ENCODE measurements at regions not wholly inside any gene's neighbourhood (a gene's known extent, or its start where the extent isn't known, plus 50 kb on each side); places are given as distances from the start of the nearest gene placed in this dataset.

DNA sequence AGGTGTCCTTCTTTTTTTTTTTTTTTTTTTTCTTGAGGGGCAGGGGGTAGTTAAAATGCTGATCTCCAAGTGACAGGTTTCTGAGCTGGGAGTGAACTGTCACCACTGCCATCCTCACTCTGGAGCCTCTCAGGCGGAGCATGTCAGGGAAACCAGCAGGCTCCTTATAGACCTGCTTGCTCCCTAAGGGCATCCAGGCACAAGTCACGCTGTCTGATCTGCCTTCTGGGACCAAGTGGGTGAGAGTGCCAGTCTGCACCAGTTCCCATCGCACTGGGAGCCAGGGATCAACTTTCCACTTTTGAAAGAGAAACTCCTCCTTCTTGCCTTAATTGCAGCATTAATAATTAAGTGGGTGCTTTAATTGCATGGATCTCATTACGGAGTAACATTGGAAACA is 537.9 kb upstream of the CADM1 start (continued):
- TF ChIP-seq REST (IDR thresholded peaks at IDR 0.05; ENCODE audit: unreplicated experiment) (no peak), ZNF114 (CRISPR knock-in tag; IDR thresholded peaks at IDR 0.05) (no peak), JUNB (IDR thresholded peaks at IDR 0.05; ENCODE audit: unreplicated experiment) (no peak), EZH2 (IDR thresholded peaks at IDR 0.05; ENCODE audit: low read depth, unreplicated experiment) (no peak), CREB1 (CRISPR knock-in tag; IDR thresholded peaks at IDR 0.05; ENCODE audit: low read depth) (no peak)
- TF ChIP-seq, protein P1, sequence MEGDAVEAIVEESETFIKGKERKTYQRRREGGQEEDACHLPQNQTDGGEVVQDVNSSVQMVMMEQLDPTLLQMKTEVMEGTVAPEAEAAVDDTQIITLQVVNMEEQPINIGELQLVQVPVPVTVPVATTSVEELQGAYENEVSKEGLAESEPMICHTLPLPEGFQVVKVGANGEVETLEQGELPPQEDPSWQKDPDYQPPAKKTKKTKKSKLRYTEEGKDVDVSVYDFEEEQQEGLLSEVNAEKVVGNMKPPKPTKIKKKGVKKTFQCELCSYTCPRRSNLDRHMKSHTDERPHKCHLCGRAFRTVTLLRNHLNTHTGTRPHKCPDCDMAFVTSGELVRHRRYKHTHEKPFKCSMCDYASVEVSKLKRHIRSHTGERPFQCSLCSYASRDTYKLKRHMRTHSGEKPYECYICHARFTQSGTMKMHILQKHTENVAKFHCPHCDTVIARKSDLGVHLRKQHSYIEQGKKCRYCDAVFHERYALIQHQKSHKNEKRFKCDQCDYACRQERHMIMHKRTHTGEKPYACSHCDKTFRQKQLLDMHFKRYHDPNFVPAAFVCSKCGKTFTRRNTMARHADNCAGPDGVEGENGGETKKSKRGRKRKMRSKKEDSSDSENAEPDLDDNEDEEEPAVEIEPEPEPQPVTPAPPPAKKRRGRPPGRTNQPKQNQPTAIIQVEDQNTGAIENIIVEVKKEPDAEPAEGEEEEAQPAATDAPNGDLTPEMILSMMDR (conservative IDR thresholded peaks at IDR 0.05; ENCODE audit: low read depth in 2 of 2) = no peak

DNA sequence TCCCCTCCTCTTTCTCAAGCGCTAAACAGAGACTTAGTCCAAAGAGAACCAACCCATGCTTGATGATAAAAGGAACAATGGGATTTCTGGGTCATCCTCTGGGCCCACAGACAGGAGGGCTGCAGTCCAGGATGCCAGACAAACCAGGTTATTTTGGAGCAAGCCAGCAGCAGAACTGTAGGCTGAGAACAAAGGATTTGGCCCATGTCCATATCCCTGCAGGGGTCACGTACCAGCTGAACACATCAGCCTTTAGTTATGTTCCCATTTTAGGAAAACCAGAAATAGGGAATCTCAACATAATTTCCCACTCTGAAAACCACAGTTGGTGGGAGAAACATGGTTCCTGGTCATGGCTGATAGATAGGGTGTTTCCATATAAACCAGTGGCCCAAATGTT is 533.6 kb upstream of the CADM1 start:
- no peaks in the 10 kb centered on the region for H4K20me1 ChIP-seq (replicated peaks; ENCODE audit: insufficient read depth)
- H3K4me3 Mint-ChIP-seq = no peak overlapping the region
- no peaks in the 10 kb centered on the region for H3K79me2 ChIP-seq (replicated peaks; ENCODE audit: insufficient read depth)
- no peak for TF ChIP-seq EZH2 (IDR thresholded peaks at IDR 0.05; ENCODE audit: low read depth, unreplicated experiment)
- no peak overlapping the region for H3K27ac Mint-ChIP-seq
- H2AFZ ChIP-seq = no peak overlapping the region
- peaks cover 18% of the 10 kb centered on the region for H3K4me1 ChIP-seq (ENCODE audit: insufficient read depth)
- DNase-seq (ENCODE audit: low spot score) = no peak
- no peaks in the 10 kb centered on the region for H3F3A ChIP-seq (replicated peaks; ENCODE audit: low read depth)
- no peak overlapping the region for H3K27ac ChIP-seq (ENCODE audit: low read depth)
- H3K27me3 Mint-ChIP-seq (ENCODE audit: insufficient read depth, low read depth, poor library complexity) = peaks cover 7% of the 10 kb centered on the region
- 0 out of 2 replicates have a peak, but pooled peaks cover 5% of the 10 kb centered on the region for H3K9me2 ChIP-seq (ENCODE audit: insufficient read depth)
- peaks cover 30% of the 10 kb centered on the region for H3K4me1 Mint-ChIP-seq
- H3K27me3 ChIP-seq (ENCODE audit: insufficient read depth) = no peaks in the 10 kb centered on the region
- H3K9me3 Mint-ChIP-seq = no peaks in the 10 kb centered on the region
- no peak overlapping the region for H3K4me2 ChIP-seq
- ATAC-seq = no peak
- no peaks in the 10 kb centered on the region for H3K36me3 Mint-ChIP-seq (ENCODE audit: low read depth)
- no peak overlapping the region for H3K4me3 ChIP-seq
- H3K36me3 ChIP-seq (ENCODE audit: insufficient read depth) = no peaks in the 10 kb centered on the region

DNA sequence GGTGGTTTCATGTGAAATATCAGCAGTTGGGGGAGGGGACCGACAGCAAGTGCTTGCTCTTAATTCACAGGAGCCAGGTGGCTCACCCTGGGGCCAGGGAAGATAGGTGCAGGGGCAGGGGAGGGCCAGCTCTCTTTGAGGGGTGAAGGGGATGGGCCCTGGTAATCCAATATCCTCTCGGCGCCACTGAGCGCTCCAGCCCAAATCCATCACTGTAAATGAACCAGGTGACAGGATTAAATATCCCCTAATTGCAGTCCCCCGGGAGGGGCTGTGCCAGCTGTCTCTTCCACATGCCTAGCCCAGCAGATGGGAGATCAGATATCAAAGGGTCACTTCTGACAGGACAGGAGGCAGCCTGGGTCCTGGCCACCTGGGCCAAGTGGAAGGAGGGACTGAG is 531.8 kb upstream of the CADM1 start:
- no peak overlapping the region for H3K4me3 Mint-ChIP-seq
- H3K27me3 Mint-ChIP-seq (ENCODE audit: insufficient read depth, low read depth, poor library complexity) = peaks cover 4% of the 10 kb centered on the region
- peaks cover 30% of the 10 kb centered on the region for H3K4me1 Mint-ChIP-seq
- peak; percentile 59 for ATAC-seq
- no peaks in the 10 kb centered on the region for H4K20me1 ChIP-seq (replicated peaks; ENCODE audit: insufficient read depth)
- H3K79me2 ChIP-seq (replicated peaks; ENCODE audit: insufficient read depth) = no peaks in the 10 kb centered on the region
- no peak overlapping the region for H3K27ac Mint-ChIP-seq
- no peaks in the 10 kb centered on the region for H3K9me3 Mint-ChIP-seq
- no peak overlapping the region for H3K27ac ChIP-seq (ENCODE audit: low read depth)
- H3K4me3 ChIP-seq = no peak overlapping the region
- no peaks in the 10 kb centered on the region for H3K27me3 ChIP-seq (ENCODE audit: insufficient read depth)
- no peak overlapping the region for H2AFZ ChIP-seq
- no peaks in the 10 kb centered on the region for H3K36me3 ChIP-seq (ENCODE audit: insufficient read depth)
- H3F3A ChIP-seq (replicated peaks; ENCODE audit: low read depth) = no peaks in the 10 kb centered on the region
- DNase-seq (ENCODE audit: low spot score) = peak; percentile 22
- H3K36me3 Mint-ChIP-seq (ENCODE audit: low read depth) = no peaks in the 10 kb centered on the region
- H3K4me1 ChIP-seq (ENCODE audit: insufficient read depth) = peaks cover 18% of the 10 kb centered on the region
- no peak overlapping the region; the same call in 1 of the 2 replicates for H3K4me2 ChIP-seq
- H3K9me2 ChIP-seq (ENCODE audit: insufficient read depth) = 0 out of 2 replicates have a peak, but pooled peaks cover 5% of the 10 kb centered on the region
- TF ChIP-seq ZNF114 (CRISPR knock-in tag; IDR thresholded peaks at IDR 0.05) = no peak
- no peak for TF ChIP-seq CREB1 (CRISPR knock-in tag; IDR thresholded peaks at IDR 0.05; ENCODE audit: low read depth)
- TF ChIP-seq NANOG (IDR thresholded peaks at IDR 0.05; ENCODE audit: borderline replicate concordance) = no peak
- no peak for TF ChIP-seq POLR2AphosphoS5 (IDR thresholded peaks at IDR 0.05; ENCODE audit: low read depth)
- TF ChIP-seq, protein P2, sequence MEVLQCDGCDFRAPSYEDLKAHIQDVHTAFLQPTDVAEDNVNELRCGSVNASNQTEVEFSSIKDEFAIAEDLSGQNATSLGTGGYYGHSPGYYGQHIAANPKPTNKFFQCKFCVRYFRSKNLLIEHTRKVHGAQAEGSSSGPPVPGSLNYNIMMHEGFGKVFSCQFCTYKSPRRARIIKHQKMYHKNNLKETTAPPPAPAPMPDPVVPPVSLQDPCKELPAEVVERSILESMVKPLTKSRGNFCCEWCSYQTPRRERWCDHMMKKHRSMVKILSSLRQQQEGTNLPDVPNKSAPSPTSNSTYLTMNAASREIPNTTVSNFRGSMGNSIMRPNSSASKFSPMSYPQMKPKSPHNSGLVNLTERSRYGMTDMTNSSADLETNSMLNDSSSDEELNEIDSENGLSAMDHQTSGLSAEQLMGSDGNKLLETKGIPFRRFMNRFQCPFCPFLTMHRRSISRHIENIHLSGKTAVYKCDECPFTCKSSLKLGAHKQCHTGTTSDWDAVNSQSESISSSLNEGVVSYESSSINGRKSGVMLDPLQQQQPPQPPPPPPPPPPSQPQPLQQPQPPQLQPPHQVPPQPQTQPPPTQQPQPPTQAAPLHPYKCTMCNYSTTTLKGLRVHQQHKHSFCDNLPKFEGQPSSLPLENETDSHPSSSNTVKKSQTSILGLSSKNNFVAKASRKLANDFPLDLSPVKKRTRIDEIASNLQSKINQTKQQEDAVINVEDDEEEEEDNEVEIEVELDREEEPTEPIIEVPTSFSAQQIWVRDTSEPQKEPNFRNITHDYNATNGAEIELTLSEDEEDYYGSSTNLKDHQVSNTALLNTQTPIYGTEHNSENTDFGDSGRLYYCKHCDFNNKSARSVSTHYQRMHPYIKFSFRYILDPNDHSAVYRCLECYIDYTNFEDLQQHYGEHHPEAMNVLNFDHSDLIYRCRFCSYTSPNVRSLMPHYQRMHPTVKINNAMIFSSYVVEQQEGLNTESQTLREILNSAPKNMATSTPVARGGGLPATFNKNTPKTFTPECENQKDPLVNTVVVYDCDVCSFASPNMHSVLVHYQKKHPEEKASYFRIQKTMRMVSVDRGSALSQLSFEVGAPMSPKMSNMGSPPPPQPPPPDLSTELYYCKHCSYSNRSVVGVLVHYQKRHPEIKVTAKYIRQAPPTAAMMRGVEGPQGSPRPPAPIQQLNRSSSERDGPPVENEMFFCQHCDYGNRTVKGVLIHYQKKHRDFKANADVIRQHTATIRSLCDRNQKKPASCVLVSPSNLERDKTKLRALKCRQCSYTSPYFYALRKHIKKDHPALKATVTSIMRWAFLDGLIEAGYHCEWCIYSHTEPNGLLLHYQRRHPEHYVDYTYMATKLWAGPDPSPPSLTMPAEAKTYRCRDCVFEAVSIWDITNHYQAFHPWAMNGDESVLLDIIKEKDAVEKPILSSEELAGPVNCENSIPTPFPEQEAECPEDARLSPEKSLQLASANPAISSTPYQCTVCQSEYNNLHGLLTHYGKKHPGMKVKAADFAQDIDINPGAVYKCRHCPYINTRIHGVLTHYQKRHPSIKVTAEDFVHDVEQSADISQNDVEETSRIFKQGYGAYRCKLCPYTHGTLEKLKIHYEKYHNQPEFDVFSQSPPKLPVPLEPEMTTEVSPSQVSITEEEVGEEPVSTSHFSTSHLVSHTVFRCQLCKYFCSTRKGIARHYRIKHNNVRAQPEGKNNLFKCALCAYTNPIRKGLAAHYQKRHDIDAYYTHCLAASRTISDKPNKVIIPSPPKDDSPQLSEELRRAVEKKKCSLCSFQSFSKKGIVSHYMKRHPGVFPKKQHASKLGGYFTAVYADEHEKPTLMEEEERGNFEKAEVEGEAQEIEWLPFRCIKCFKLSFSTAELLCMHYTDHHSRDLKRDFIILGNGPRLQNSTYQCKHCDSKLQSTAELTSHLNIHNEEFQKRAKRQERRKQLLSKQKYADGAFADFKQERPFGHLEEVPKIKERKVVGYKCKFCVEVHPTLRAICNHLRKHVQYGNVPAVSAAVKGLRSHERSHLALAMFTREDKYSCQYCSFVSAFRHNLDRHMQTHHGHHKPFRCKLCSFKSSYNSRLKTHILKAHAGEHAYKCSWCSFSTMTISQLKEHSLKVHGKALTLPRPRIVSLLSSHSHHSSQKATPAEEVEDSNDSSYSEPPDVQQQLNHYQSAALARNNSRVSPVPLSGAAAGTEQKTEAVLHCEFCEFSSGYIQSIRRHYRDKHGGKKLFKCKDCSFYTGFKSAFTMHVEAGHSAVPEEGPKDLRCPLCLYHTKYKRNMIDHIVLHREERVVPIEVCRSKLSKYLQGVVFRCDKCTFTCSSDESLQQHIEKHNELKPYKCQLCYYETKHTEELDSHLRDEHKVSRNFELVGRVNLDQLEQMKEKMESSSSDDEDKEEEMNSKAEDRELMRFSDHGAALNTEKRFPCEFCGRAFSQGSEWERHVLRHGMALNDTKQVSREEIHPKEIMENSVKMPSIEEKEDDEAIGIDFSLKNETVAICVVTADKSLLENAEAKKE (CRISPR knock-in tag; IDR thresholded peaks at IDR 0.05) = no peak
